Caco-2 (cell line): ENCODE measurements at regions not wholly inside any gene's neighbourhood (a gene's known extent, or its start where the extent isn't known, plus 50 kb on each side); places are given as distances from the start of the nearest gene placed in this dataset.

Experiments used
- BruUV-seq: library from RNA; stranded (reverse); fragments of 400-500 nt; replicated peaks from 2 replicates; lab custom pipeline; 2021; lab: Mats Ljungman, UMichigan
- CTCF ChIA-PET: fragments of 300-600 bp; sonication (Branson Sonifier 250); formaldehyde crosslinking; loops from one replicate; lab custom pipeline; 2022; ENCODE audit warnings: antibody characterized with exemption; lab: Charles Lee
- POLR2A ChIA-PET: fragments of 300-600 bp; sonication (Branson Sonifier 250); formaldehyde crosslinking; loops from one replicate; lab custom pipeline; 2022; ENCODE audit warnings: antibody characterized with exemption; lab: Charles Lee
- DNase-seq, 2 experiments: peaks; one replicate each; pipeline versions ENCODE4 v3.0.0 to v3.0.0-alpha.2; 2020 to 2022
- H3K27me3 ChIP-seq: replicated peaks from 2 replicates; pipeline ENCODE4 v1.6.0; 2011; ENCODE audit warnings: low read length; ENCODE audit not compliant: control insufficient read depth, insufficient read depth
- H3K36me3 ChIP-seq: 2 replicates; pipeline ENCODE4 v1.5.1; 2011; ENCODE audit warnings: low read length; ENCODE audit not compliant: control insufficient read depth, insufficient read depth
- H3K4me1 ChIP-seq: fragments of 250-450 bp; sonication (Bioruptor Pico); 2 replicates; pipeline ENCODE4 v1.5.1; 2020; ENCODE audit warnings: mild to moderate bottlenecking
- H3K4me3 ChIP-seq: 2 replicates; pipeline ENCODE4 v1.5.1; 2011; ENCODE audit warnings: low read depth, mild to moderate bottlenecking, control low read depth, low read length
- H3K9me3 ChIP-seq: fragments of 250-450 bp; sonication (Bioruptor Pico); 2 replicates; pipeline ENCODE4 v1.5.1; 2020; ENCODE audit warnings: mild to moderate bottlenecking, moderate library complexity
- H3K27ac Mint-ChIP-seq: one replicate; pipeline ENCODE4 v1.8.0; 2022; ENCODE audit warnings: mixed read lengths; ENCODE audit not compliant: unreplicated experiment
- H3K27me3 Mint-ChIP-seq: one replicate; pipeline ENCODE4 v1.8.0; 2022; ENCODE audit warnings: mixed read lengths; ENCODE audit not compliant: insufficient read depth, unreplicated experiment
- H3K36me3 Mint-ChIP-seq: one replicate; pipeline ENCODE4 v1.8.0; 2022; ENCODE audit warnings: mild to moderate bottlenecking, mixed read lengths; ENCODE audit not compliant: insufficient read depth, unreplicated experiment
- H3K4me1 Mint-ChIP-seq: one replicate; pipeline ENCODE4 v1.8.0; 2022; ENCODE audit warnings: low read depth, mixed read lengths; ENCODE audit not compliant: unreplicated experiment
- H3K4me3 Mint-ChIP-seq: one replicate; pipeline ENCODE4 v1.8.0; 2022; ENCODE audit warnings: mild to moderate bottlenecking, moderate library complexity, mixed read lengths; ENCODE audit not compliant: unreplicated experiment
- H3K9me3 Mint-ChIP-seq: one replicate; pipeline ENCODE4 v1.8.0; 2022; ENCODE audit warnings: mixed read lengths; ENCODE audit not compliant: unreplicated experiment
- CTCF ChIP-seq, 2 experiments: fragments of 200-600 bp in 1 of 2; IDR thresholded peaks; 1 replicate in 1 of 2; 2 replicates in 1 of 2; pipeline versions ENCODE4 v1.5.1 to v1.8.0; 2011 to 2022; ENCODE audit warnings: antibody characterized with exemption in 1 of 2, control low read depth in 1 of 2, inconsistent platforms in 1 of 2, low read depth in 1 of 2, low read length in 1 of 2, mild to moderate bottlenecking in 1 of 2, moderate library complexity in 1 of 2; ENCODE audit not compliant: insufficient read depth in 1 of 2, severe bottlenecking in 1 of 2, unreplicated experiment in 1 of 2
- intact Hi-C: fragments of 100-400 bp; cut with micrococcal nuclease; formaldehyde crosslinking; loops from one replicate; pipeline ENCODE4 v1.10.0; 2022; ENCODE audit not compliant: unreplicated experiment

- no peaks in the 10 kb centered on the region for H3K4me1 Mint-ChIP-seq
- H3K4me1 ChIP-seq = no peaks in the 10 kb centered on the region
- ChIA-PET CTCF (no interaction called here), POLR2A (no interaction called here)
- no peaks in the 10 kb centered on the region for H3K9me3 Mint-ChIP-seq
- DNase-seq = no peak
- H3K27me3 Mint-ChIP-seq = no peaks in the 10 kb centered on the region
- no peak for TF ChIP-seq CTCF (IDR thresholded peaks at IDR 0.05; ENCODE audit: insufficient read depth in 1 of 2, low read depth in 1 of 2, low read length in 1 of 2, severe bottlenecking in 1 of 2, unreplicated experiment in 1 of 2)
- H3K9me3 ChIP-seq = peaks cover 14% of the 10 kb centered on the region
- no peaks in the 10 kb centered on the region for H3K36me3 ChIP-seq
- H3K27ac Mint-ChIP-seq = no peak overlapping the region
- no TSS peak for BruUV-seq
- no peaks in the 10 kb centered on the region for H3K27me3 ChIP-seq
- no peak overlapping the region for H3K4me3 Mint-ChIP-seq
- no peaks in the 10 kb centered on the region for H3K36me3 Mint-ChIP-seq
- H3K4me3 ChIP-seq = no peak overlapping the region
- intact Hi-C loops = no loop called here
These were observed 51.6 kb upstream of the TAF1B start for GRCh38 chr2:9791711-9792110.

DNA sequence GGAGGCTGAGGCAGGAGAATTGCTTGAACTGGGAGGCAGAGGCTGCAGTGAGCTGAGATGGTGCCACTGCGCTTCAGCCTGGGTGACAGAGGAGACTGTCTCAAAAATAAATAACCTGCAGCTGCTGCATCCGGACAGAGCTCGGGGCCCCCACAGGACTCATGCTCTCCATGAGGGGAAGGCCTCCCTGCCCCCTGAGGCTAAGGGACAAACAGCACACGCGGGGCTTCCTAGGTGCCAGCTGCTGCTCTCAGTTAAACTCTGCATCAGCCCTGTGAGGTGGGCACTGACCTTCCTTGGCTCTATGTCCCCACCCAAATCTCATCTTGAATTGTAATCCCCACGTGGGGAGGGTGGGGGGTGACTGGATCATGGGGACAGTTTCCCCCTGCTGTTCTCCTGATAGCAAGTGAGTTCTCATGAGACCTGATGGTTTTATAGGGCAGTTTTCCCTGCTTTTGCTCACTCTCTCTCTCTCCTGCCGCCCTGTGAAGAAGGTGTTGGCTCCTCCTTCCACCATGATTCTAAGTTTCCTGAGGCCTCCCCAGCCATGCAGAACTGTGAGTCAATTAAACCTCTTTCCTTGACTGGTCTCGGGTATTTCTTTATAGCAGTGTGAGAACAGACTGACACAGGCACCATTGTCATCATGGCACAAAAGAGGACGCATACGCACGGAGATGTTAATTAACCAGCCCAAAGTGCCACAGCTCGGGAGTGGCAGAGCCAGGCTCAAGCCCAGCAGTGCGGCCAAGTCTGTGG is 49.9 kb upstream of the TAF1B start:
- H3K36me3 ChIP-seq = no peaks in the 10 kb centered on the region
- H3K9me3 ChIP-seq = peaks cover 5% of the 10 kb centered on the region; the same call in 1 of the 2 replicates
- intact Hi-C loops = no loop called here
- no peak for TF ChIP-seq CTCF (IDR thresholded peaks at IDR 0.05; ENCODE audit: insufficient read depth in 1 of 2, low read depth in 1 of 2, low read length in 1 of 2, severe bottlenecking in 1 of 2, unreplicated experiment in 1 of 2)
- Mint-ChIP-seq H3K4me1 (peaks cover 11% of the 10 kb centered on the region), H3K9me3 (no peaks in the 10 kb centered on the region), H3K36me3 (no peaks in the 10 kb centered on the region), H3K4me3 (no peak overlapping the region), H3K27ac (no peak overlapping the region), H3K27me3 (no peaks in the 10 kb centered on the region)
- ChIA-PET POLR2A (no interaction called here), CTCF (interaction anchor here (0.6 kb wide), 1 partner anchor 164 kb away, joined by 5 read pairs; no protein-coding TSS in a partner anchor)
- H3K27me3 ChIP-seq = no peaks in the 10 kb centered on the region
- no peak overlapping the region for H3K4me3 ChIP-seq
- H3K4me1 ChIP-seq = peaks cover 9% of the 10 kb centered on the region
- no peak for DNase-seq
- BruUV-seq = no TSS peak
